K562 (cell line): ENCODE measurements at regions not wholly inside any gene's neighbourhood (a gene's known extent, or its start where the extent isn't known, plus 50 kb on each side); places are given as distances from the start of the nearest gene placed in this dataset.

Experiments
- ATAC-seq: fragments of 200-7000 bp; cut with Tn5 transposase; 3 replicates; pipeline ENCODE4 v1.9.1; 2020; ENCODE audit warnings: moderate library complexity
- BruUV-seq: library from RNA; stranded (reverse); fragments of 400-500 nt; replicated peaks from 2 replicates; lab custom pipeline; 2021; lab: Mats Ljungman, UMichigan
- CTCF ChIA-PET: fragments of 300-600 bp; formaldehyde crosslinking; extraction: SDS; loops from one replicate; lab custom pipeline; 2021; ENCODE audit warnings: low intra/inter-chr PET ratio; lab: Yijun Ruan, JAX
- POLR2A ChIA-PET: fragments of 300-600, 350-650 bp; sonication (Branson Sonifier 250); formaldehyde crosslinking; extraction: SDS; loops from one replicate; lab custom pipeline; 2021; ENCODE audit warnings: antibody characterized with exemption, inconsistent platforms; lab: Yijun Ruan, JAX
- DNase-seq, 4 experiments: peaks; one replicate each; pipeline versions ENCODE4 v3.0.0 to v3.0.0-alpha.2; 2011 to 2018; ENCODE audit warnings: low spot score in 3 of 4, mixed read lengths in 3 of 4; ENCODE audit errors: extremely low read depth in 1 of 4
- FAIRE-seq: peaks from 2 replicates; lab custom pipeline; 2011; peaks lifted over from hg19 to GRCh38; lab: Jason Lieb, UNC
- H2AFZ ChIP-seq: 2 replicates; pipeline ENCODE4 v1.6.0; 2011; ENCODE audit warnings: low read depth, low read length, control low read depth, inconsistent platforms
- H3K27ac ChIP-seq: fragments of 200-600 bp; 3 replicates; pipeline ENCODE4 v1.8.0; 2011; ENCODE audit warnings: low read depth, mild to moderate bottlenecking, control low read depth, inconsistent platforms, low read length, moderate library complexity, mixed read lengths; ENCODE audit errors: extremely low read depth
- H3K27me3 ChIP-seq, 2 experiments: fragments of 300-600 bp in 1 of 2; 2 replicates in 1 of 2; 3 replicates in 1 of 2; pipeline versions ENCODE4 v1.6.0 to v1.8.0; 2011; ENCODE audit warnings: inconsistent platforms in 2 of 2, low read length in 2 of 2, mild to moderate bottlenecking in 1 of 2, mixed read lengths in 1 of 2, moderate library complexity in 1 of 2; ENCODE audit not compliant: control insufficient read depth in 2 of 2, insufficient read depth in 2 of 2
- H3K36me3 ChIP-seq: fragments of 300-600 bp; 3 replicates; pipeline ENCODE4 v1.8.0; 2011; ENCODE audit warnings: mild to moderate bottlenecking, low read length, inconsistent platforms; ENCODE audit not compliant: control insufficient read depth, insufficient read depth
- H3K4me1 ChIP-seq, 2 experiments: fragments of 200-600 bp in 1 of 2; replicated peaks in 1 of 2; 2 replicates in 1 of 2; 3 replicates in 1 of 2; pipeline versions ENCODE4 v1.5.1 to v1.8.0; 2011; ENCODE audit warnings: inconsistent platforms in 2 of 2, low read length in 2 of 2, mild to moderate bottlenecking in 1 of 2, mixed read lengths in 1 of 2, moderate library complexity in 1 of 2; ENCODE audit not compliant: control insufficient read depth in 2 of 2, insufficient read depth in 2 of 2
- H3K4me2 ChIP-seq: 2 replicates; pipeline ENCODE4 v1.6.1; 2011; ENCODE audit warnings: low read length, control low read depth, inconsistent platforms, mixed read lengths; ENCODE audit not compliant: insufficient read depth
- H3K4me3 ChIP-seq: fragments of 200-600 bp; sonication (generic), shearing (Covaris generic); 2 replicates; pipeline ENCODE4 v1.5.1; 2016; ENCODE audit warnings: control low read depth, inconsistent platforms
- H3K79me2 ChIP-seq: fragments of 200-600 bp; 3 replicates; pipeline ENCODE4 v1.8.0; 2011; ENCODE audit warnings: low read length, inconsistent platforms; ENCODE audit not compliant: control insufficient read depth, insufficient read depth
- H3K9ac ChIP-seq, 2 experiments: 2 replicates each; pipeline versions ENCODE4 v1.6.0 to v1.6.1; 2011; ENCODE audit warnings: low read depth in 2 of 2, low read length in 2 of 2, control low read depth in 1 of 2, inconsistent platforms in 1 of 2, mild to moderate bottlenecking in 1 of 2, mixed read lengths in 1 of 2; ENCODE audit not compliant: insufficient read depth in 1 of 2
- H3K9me1 ChIP-seq: one replicate; pipeline ENCODE4 v1.6.0; 2011; ENCODE audit warnings: inconsistent platforms, mild to moderate bottlenecking, low read length, moderate library complexity; ENCODE audit not compliant: control insufficient read depth, insufficient read depth
- H3K9me3 ChIP-seq: replicated peaks from 2 replicates; pipeline ENCODE4 v1.5.1; 2011; ENCODE audit warnings: low read depth, low read length, inconsistent platforms; ENCODE audit not compliant: control insufficient read depth, insufficient read depth
- H4K20me1 ChIP-seq: replicated peaks from 2 replicates; pipeline ENCODE4 v1.6.1; 2011; ENCODE audit warnings: low read length, inconsistent platforms, mixed read lengths; ENCODE audit not compliant: control insufficient read depth, insufficient read depth
- CAMTA2 ChIP-seq: fragments of 250-450 bp; sonication (Bioruptor Pico); conservative IDR thresholded peaks from 2 replicates; pipeline ENCODE4 v1.5.1; 2022
- CREBBP ChIP-seq: IDR thresholded peaks from one replicate; pipeline ENCODE4 v1.6.1; 2012; ENCODE audit warnings: low read depth, mild to moderate bottlenecking, control low read depth, inconsistent platforms, low read length
- DNMT1 ChIP-seq: fragments of 450-650 bp; IDR thresholded peaks from 2 replicates; pipeline ENCODE4 v1.6.1; 2016; ENCODE audit warnings: antibody characterized with exemption, mild to moderate bottlenecking
- GABPB1 ChIP-seq: sonication (generic); formaldehyde crosslinking; IDR thresholded peaks from 2 replicates; pipeline ENCODE4 v1.8.0; 2022; ENCODE audit warnings: mild to moderate bottlenecking, missing genetic modification reagents
- GTF2E2 ChIP-seq: fragments of 200-800 bp; sonication (Bioruptor generic); IDR thresholded peaks from 2 replicates; pipeline ENCODE4 v1.6.1; 2016; ENCODE audit warnings: missing genetic modification characterization, missing compliant biosample characterization
- HDAC1 ChIP-seq, 2 experiments: fragments of 450-650 bp; IDR thresholded peaks; 2 replicates each; pipeline ENCODE4 v1.6.1; 2016 to 2017; ENCODE audit warnings: inconsistent platforms in 1 of 2, mild to moderate bottlenecking in 1 of 2, moderate library complexity in 1 of 2
- JUN ChIP-seq, 2 experiments: sonication (generic) in 1 of 2; formaldehyde crosslinking in 1 of 2; IDR thresholded peaks; 2 replicates each; pipeline versions ENCODE4 v1.6.1 to v1.8.0; 2012 to 2022; ENCODE audit warnings: borderline replicate concordance in 2 of 2, mild to moderate bottlenecking in 2 of 2, improper control_type of control experiment in 1 of 2, low read depth in 1 of 2, low read length in 1 of 2, missing genetic modification reagents in 1 of 2
- KLF10 ChIP-seq: fragments of 250-450 bp; sonication (Bioruptor Pico); IDR thresholded peaks from 2 replicates; pipeline ENCODE4 v1.6.1; 2021; ENCODE audit warnings: matching md5 sums
- LARP7 ChIP-seq: fragments of 450-650 bp; IDR thresholded peaks from 2 replicates; pipeline ENCODE4 v1.6.1; 2016
- RB1 ChIP-seq: fragments of 450-650 bp; IDR thresholded peaks from 2 replicates; pipeline ENCODE4 v1.6.1; 2017; ENCODE audit warnings: low read depth, mild to moderate bottlenecking
- SP1 ChIP-seq: sonication (generic); formaldehyde crosslinking; IDR thresholded peaks from 2 replicates; pipeline ENCODE4 v1.8.1; 2022; ENCODE audit warnings: mild to moderate bottlenecking, missing genetic modification reagents
- STAT5B ChIP-seq: fragments of 250-450 bp; sonication (Bioruptor Pico); IDR thresholded peaks from 2 replicates; pipeline ENCODE4 v1.8.0; 2021; ENCODE audit warnings: mild to moderate bottlenecking, inconsistent platforms
- WGBS: fragments of 100-300 bp; shearing (Covaris generic); methylation state at CpG from one replicate; pipeline ENCODE4 v1.1.6; 2016; ENCODE audit warnings: low coverage, mixed read lengths; ENCODE audit not compliant: insufficient coverage; ENCODE audit errors: missing lambda C conversion rate; 5-methylcytosine and 5-hydroxymethylcytosine counted together
- in situ Hi-C: fragments of 300-500 bp; cut with MboI; formaldehyde crosslinking; loops from 4 replicates; pipeline ENCODE4 v1.15.0; 2018; ENCODE audit warnings: inconsistent platforms, mixed read lengths
- intact Hi-C: fragments of 100-400 bp; cut with micrococcal nuclease; formaldehyde crosslinking; loops from 2 replicates; pipeline ENCODE4 v1.14.2; 2022
- TF ChIP-seq, protein P1 (sequence below), 2 experiments: IDR thresholded peaks; 2 replicates each; pipeline ENCODE4 v1.6.1; 2011; ENCODE audit warnings: borderline replicate concordance in 1 of 2, control low read depth in 1 of 2, low read depth in 1 of 2, low read length in 1 of 2, mild to moderate bottlenecking in 1 of 2, mixed read lengths in 1 of 2, moderate library complexity in 1 of 2; ENCODE audit not compliant: insufficient read depth in 1 of 2, insufficient read length in 1 of 2, poor library complexity in 1 of 2, severe bottlenecking in 1 of 2; ENCODE audit errors: extremely low read depth in 1 of 2
- TF ChIP-seq, protein P2 (sequence below), 2 experiments: fragments of 450-650 bp; conservative IDR thresholded peaks; 2 replicates each; pipeline ENCODE4 v1.6.1; 2017; ENCODE audit warnings: mild to moderate bottlenecking in 2 of 2, moderate library complexity in 2 of 2
- TF ChIP-seq, protein P3 (sequence below): fragments of 450-650 bp; IDR thresholded peaks from 2 replicates; pipeline ENCODE4 v1.6.1; 2016; ENCODE audit warnings: borderline replicate concordance
- TF ChIP-seq, protein P4 (sequence below): sonication (generic); formaldehyde crosslinking; IDR thresholded peaks from 2 replicates; pipeline ENCODE4 v1.9.0; 2022; ENCODE audit warnings: mild to moderate bottlenecking, missing genetic modification reagents

DNA sequence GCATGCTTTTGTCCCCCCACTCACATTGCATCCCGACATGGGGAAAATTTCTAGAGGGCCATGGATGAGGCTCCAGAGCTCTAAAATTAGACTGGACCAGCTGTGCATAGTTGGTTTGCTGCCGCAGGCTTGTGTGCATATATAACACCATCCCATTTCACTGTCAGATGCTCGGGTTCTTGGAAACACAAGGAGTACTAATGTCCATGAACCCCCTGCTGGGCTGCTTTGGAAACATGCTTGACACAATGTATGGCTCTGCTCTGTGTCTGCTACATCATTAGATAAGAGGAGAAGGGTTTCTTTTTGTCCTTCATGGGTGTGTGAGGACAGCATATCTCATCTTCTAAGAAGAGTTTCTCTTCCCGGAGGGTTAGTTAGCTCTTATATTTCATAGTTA, 292.1 kb upstream of the RORB start (continued):
- no peak for TF ChIP-seq LARP7

DNA sequence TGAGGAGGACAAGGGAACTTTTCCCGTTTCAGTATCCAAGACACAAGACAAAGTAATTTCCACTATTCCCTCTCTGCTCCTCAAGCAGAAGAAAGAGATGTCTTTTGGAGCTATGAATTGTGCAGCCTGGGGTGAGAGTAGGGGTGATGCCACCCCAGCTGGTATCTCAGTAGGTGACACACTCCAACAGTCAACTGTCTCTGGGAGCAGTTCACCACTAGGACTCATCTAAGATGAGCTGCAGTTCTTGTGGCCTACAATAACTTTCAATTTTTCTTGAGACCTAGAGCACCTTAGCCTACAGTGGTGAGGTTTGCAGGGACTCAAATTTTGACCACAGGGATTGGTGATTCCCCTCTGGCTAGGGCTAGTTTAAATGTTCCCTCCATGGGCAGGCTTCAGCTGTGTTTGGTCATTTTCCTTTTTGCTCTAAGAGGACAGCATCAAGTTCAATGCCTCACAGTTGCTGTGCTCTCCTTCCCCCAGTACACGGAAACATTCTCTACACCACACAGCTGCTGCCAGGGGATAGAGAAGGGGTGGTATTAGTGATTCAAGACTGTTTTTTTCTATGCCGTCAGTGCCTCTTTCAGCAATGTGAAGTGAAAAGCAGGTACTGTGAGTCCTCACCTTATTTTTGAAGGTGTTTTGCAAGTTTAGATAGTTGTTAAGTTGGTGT, 278.6 kb upstream of the RORB start:
- Histone ChIP-seq H3K9me1 (no peaks in the 10 kb centered on the region), H3K27me3 (no peaks in the 10 kb centered on the region), H3K9me3 (no peaks in the 10 kb centered on the region), H3K4me3 (no peak overlapping the region), H3K79me2 (no peaks in the 10 kb centered on the region), H4K20me1 (no peaks in the 10 kb centered on the region), H2AFZ (no peak overlapping the region), H3K27ac (no peak overlapping the region), H3K4me2 (no peak overlapping the region), H3K36me3 (no peaks in the 10 kb centered on the region), H3K4me1 (no peaks in the 10 kb centered on the region), H3K9ac (no peak overlapping the region)
- 0% methylated on average over 3 of the region's 3 CpGs for WGBS
- ATAC-seq (no peak), FAIRE-seq (no peak), DNase-seq (no peak)
- BruUV-seq = no TSS peak
- ChIA-PET CTCF (no interaction called here), POLR2A (no interaction called here)
- intact Hi-C loops (no loop called here), in situ Hi-C loops (no loop called here)
- no peak for TF ChIP-seq GTF2E2 (tag)
- no peak for TF ChIP-seq STAT5B (CRISPR knock-in tag)
- TF ChIP-seq, protein P1, sequence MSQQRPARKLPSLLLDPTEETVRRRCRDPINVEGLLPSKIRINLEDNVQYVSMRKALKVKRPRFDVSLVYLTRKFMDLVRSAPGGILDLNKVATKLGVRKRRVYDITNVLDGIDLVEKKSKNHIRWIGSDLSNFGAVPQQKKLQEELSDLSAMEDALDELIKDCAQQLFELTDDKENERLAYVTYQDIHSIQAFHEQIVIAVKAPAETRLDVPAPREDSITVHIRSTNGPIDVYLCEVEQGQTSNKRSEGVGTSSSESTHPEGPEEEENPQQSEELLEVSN (IDR thresholded peaks at IDR 0.05; ENCODE audit: borderline replicate concordance in 1 of 2, extremely low read depth in 1 of 2, insufficient read depth in 1 of 2, insufficient read length in 1 of 2, low read depth in 1 of 2, low read length in 1 of 2, poor library complexity in 1 of 2, severe bottlenecking in 1 of 2) = no peak
- TF ChIP-seq, protein P2, sequence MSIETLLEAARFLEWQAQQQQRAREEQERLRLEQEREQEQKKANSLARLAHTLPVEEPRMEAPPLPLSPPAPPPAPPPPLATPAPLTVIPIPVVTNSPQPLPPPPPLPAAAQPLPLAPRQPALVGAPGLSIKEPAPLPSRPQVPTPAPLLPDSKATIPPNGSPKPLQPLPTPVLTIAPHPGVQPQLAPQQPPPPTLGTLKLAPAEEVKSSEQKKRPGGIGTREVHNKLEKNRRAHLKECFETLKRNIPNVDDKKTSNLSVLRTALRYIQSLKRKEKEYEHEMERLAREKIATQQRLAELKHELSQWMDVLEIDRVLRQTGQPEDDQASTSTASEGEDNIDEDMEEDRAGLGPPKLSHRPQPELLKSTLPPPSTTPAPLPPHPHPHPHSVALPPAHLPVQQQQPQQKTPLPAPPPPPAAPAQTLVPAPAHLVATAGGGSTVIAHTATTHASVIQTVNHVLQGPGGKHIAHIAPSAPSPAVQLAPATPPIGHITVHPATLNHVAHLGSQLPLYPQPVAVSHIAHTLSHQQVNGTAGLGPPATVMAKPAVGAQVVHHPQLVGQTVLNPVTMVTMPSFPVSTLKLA (conservative IDR thresholded peaks at IDR 0.05) = no peak
- no peak for TF ChIP-seq DNMT1
- no peak for TF ChIP-seq CAMTA2
- TF ChIP-seq JUN (IDR thresholded peaks at IDR 0.05; ENCODE audit: borderline replicate concordance, low read depth, low read length) = no peak
- no peak for TF ChIP-seq JUN (CRISPR knock-in tag; IDR thresholded peaks at IDR 0.05; ENCODE audit: borderline replicate concordance)
- no peak for TF ChIP-seq RB1
- TF ChIP-seq, protein P3, sequence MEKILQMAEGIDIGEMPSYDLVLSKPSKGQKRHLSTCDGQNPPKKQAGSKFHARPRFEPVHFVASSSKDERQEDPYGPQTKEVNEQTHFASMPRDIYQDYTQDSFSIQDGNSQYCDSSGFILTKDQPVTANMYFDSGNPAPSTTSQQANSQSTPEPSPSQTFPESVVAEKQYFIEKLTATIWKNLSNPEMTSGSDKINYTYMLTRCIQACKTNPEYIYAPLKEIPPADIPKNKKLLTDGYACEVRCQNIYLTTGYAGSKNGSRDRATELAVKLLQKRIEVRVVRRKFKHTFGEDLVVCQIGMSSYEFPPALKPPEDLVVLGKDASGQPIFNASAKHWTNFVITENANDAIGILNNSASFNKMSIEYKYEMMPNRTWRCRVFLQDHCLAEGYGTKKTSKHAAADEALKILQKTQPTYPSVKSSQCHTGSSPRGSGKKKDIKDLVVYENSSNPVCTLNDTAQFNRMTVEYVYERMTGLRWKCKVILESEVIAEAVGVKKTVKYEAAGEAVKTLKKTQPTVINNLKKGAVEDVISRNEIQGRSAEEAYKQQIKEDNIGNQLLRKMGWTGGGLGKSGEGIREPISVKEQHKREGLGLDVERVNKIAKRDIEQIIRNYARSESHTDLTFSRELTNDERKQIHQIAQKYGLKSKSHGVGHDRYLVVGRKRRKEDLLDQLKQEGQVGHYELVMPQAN = no peak
- TF ChIP-seq GABPB1 = no peak
- TF ChIP-seq SP1 (CRISPR knock-in tag) = no peak
- no peak for TF ChIP-seq CREBBP
- TF ChIP-seq KLF10 (CRISPR knock-in tag) = no peak
- no peak for TF ChIP-seq HDAC1 (IDR thresholded peaks at IDR 0.05)
- TF ChIP-seq, protein P4, sequence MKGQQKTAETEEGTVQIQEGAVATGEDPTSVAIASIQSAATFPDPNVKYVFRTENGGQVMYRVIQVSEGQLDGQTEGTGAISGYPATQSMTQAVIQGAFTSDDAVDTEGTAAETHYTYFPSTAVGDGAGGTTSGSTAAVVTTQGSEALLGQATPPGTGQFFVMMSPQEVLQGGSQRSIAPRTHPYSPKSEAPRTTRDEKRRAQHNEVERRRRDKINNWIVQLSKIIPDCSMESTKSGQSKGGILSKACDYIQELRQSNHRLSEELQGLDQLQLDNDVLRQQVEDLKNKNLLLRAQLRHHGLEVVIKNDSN (CRISPR knock-in tag) = no peak
